IMR-90 (cell line): ENCODE measurements at regions not wholly inside any gene's neighbourhood (a gene's known extent, or its start where the extent isn't known, plus 50 kb on each side); places are given as distances from the start of the nearest gene placed in this dataset.

ENCODE experiments used
- ATAC-seq: fragments of 200-7000 bp; cut with Tn5 transposase; 2 replicates; pipeline ENCODE4 v1.9.1; 2020; ENCODE audit warnings: low read depth, mild to moderate bottlenecking, moderate library complexity
- BruUV-seq: library from RNA; stranded (reverse); fragments of 400-500 nt; replicated peaks from 2 replicates; lab custom pipeline; 2021; lab: Mats Ljungman, UMichigan
- CTCF ChIA-PET: fragments of 300-600 bp; formaldehyde crosslinking; extraction: SDS; loops from one replicate; lab custom pipeline; 2021; ENCODE audit warnings: antibody characterized with exemption; lab: Yijun Ruan, JAX
- POLR2A ChIA-PET: fragments of 300-600 bp; sonication (Branson Sonifier 250); formaldehyde crosslinking; loops from one replicate; lab custom pipeline; 2022; ENCODE audit warnings: antibody characterized with exemption; ENCODE audit not compliant: unreplicated experiment; lab: Charles Lee
- DNase-seq: peaks from one replicate; pipeline ENCODE4 v3.0.0; 2013
- H2AFZ ChIP-seq: replicated peaks from 2 replicates; pipeline ENCODE3; 2013; ENCODE audit warnings: low read length, mild to moderate bottlenecking; ENCODE audit not compliant: poor library complexity
- H2AK5ac ChIP-seq: 2 replicates; pipeline ENCODE4 v1.6.1; 2013; ENCODE audit warnings: low read depth, low read length, inconsistent platforms
- H2AK9ac ChIP-seq: replicated peaks from 2 replicates; pipeline ENCODE3; 2013; ENCODE audit warnings: mild to moderate bottlenecking, low read depth, low read length, moderate library complexity; ENCODE audit not compliant: poor library complexity
- H2BK120ac ChIP-seq: 2 replicates; pipeline ENCODE4 v1.6.1; 2013; ENCODE audit warnings: low read depth, low read length, inconsistent platforms
- H2BK15ac ChIP-seq: 3 replicates; pipeline ENCODE4 v1.6.1; 2013; ENCODE audit warnings: low read depth, low read length, inconsistent platforms
- H2BK20ac ChIP-seq: 2 replicates; pipeline ENCODE4 v1.6.1; 2013; ENCODE audit warnings: low read depth, mild to moderate bottlenecking, inconsistent platforms, low read length, moderate library complexity
- H2BK5ac ChIP-seq: 2 replicates; pipeline ENCODE4 v1.6.1; 2013; ENCODE audit warnings: mild to moderate bottlenecking, low read depth, low read length, inconsistent platforms; ENCODE audit not compliant: poor library complexity, severe bottlenecking
- H3K14ac ChIP-seq: replicated peaks from 2 replicates; pipeline ENCODE4 v1.6.1; 2013; ENCODE audit warnings: low read depth, low read length, inconsistent platforms
- H3K18ac ChIP-seq: 2 replicates; pipeline ENCODE4 v1.6.1; 2013; ENCODE audit warnings: low read depth, low read length, control low read depth
- H3K23ac ChIP-seq: 2 replicates; pipeline ENCODE4 v1.6.1; 2013; ENCODE audit warnings: low read depth, low read length, inconsistent platforms
- H3K27ac ChIP-seq: 2 replicates; pipeline ENCODE4 v1.5.1; 2013; ENCODE audit warnings: mild to moderate bottlenecking, control low read depth, low read length; ENCODE audit not compliant: insufficient read depth
- H3K27me3 ChIP-seq: 2 replicates; pipeline ENCODE4 v1.6.1; 2013; ENCODE audit warnings: low read length; ENCODE audit not compliant: control insufficient read depth, insufficient read depth
- H3K36me3 ChIP-seq: 2 replicates; pipeline ENCODE4 v1.6.1; 2013; ENCODE audit warnings: low read length, mixed read lengths; ENCODE audit not compliant: control insufficient read depth, insufficient read depth
- H3K4ac ChIP-seq: 2 replicates; pipeline ENCODE4 v1.6.1; 2013; ENCODE audit warnings: low read depth, low read length, inconsistent platforms
- H3K4me1 ChIP-seq: 2 replicates; pipeline ENCODE4 v1.6.1; 2013; ENCODE audit warnings: low read length, mixed read lengths; ENCODE audit not compliant: control insufficient read depth, insufficient read depth
- H3K4me2 ChIP-seq: 2 replicates; pipeline ENCODE4 v1.6.1; 2013; ENCODE audit warnings: low read depth, mild to moderate bottlenecking, control low read depth, low read length, moderate library complexity
- H3K4me3 ChIP-seq: 2 replicates; pipeline ENCODE4 v1.5.1; 2013; ENCODE audit warnings: low read depth, mild to moderate bottlenecking, control low read depth, low read length, moderate library complexity; ENCODE audit not compliant: insufficient read depth
- H3K56ac ChIP-seq: 2 replicates; pipeline ENCODE4 v1.6.1; 2013; ENCODE audit warnings: low read length, inconsistent platforms; ENCODE audit not compliant: insufficient read depth; ENCODE audit errors: extremely low read depth
- H3K79me1 ChIP-seq, 2 experiments: 2 replicates each; pipeline ENCODE4 v1.6.1; 2013; ENCODE audit warnings: low read length in 2 of 2, inconsistent platforms in 1 of 2, low read depth in 1 of 2
- H3K9ac ChIP-seq: 2 replicates; pipeline ENCODE4 v1.6.1; 2013; ENCODE audit warnings: low read depth, low read length, control low read depth
- H3K9me1 ChIP-seq: 2 replicates; pipeline ENCODE4 v1.6.1; 2013; ENCODE audit warnings: low read length, inconsistent platforms; ENCODE audit not compliant: insufficient read depth
- H3K9me3 ChIP-seq: 2 replicates; pipeline ENCODE4 v1.6.1; 2013; ENCODE audit warnings: low read length; ENCODE audit not compliant: control insufficient read depth, insufficient read depth
- H4K20me1 ChIP-seq: 2 replicates; pipeline ENCODE4 v1.6.1; 2013; ENCODE audit warnings: low read length, inconsistent platforms; ENCODE audit not compliant: insufficient read depth
- H4K5ac ChIP-seq: 2 replicates; pipeline ENCODE4 v1.6.1; 2013; ENCODE audit warnings: mild to moderate bottlenecking, low read depth, low read length, control low read depth
- H4K8ac ChIP-seq, 2 experiments: 2 replicates each; pipeline ENCODE4 v1.6.1; 2013; ENCODE audit warnings: low read depth in 2 of 2, low read length in 2 of 2, control low read depth in 1 of 2, inconsistent platforms in 1 of 2
- H4K91ac ChIP-seq: 2 replicates; pipeline ENCODE4 v1.6.1; 2013; ENCODE audit warnings: low read depth, low read length, inconsistent platforms; ENCODE audit not compliant: insufficient read depth
- BHLHE40 ChIP-seq: fragments of 150-350 bp; IDR thresholded peaks from 2 replicates; pipeline ENCODE4 v1.6.1; 2016; ENCODE audit warnings: mild to moderate bottlenecking, low read depth, low read length
- CEBPB ChIP-seq: IDR thresholded peaks from 2 replicates; pipeline ENCODE4 v1.6.1; 2012; ENCODE audit warnings: low read depth, low read length, improper control_type of control experiment
- CHD1 ChIP-seq: IDR thresholded peaks from 2 replicates; pipeline ENCODE4 v1.6.1; 2012; ENCODE audit warnings: low read depth, low read length, improper control_type of control experiment
- FOS ChIP-seq: fragments of 150-350 bp; IDR thresholded peaks from 2 replicates; pipeline ENCODE4 v1.6.1; 2016; ENCODE audit warnings: low read depth, low read length
- MAFK ChIP-seq: IDR thresholded peaks from 2 replicates; pipeline ENCODE4 v1.6.1; 2012; ENCODE audit warnings: low read depth, low read length, improper control_type of control experiment
- MAZ ChIP-seq: IDR thresholded peaks from 2 replicates; pipeline ENCODE4 v1.6.1; 2012; ENCODE audit warnings: low read depth, mild to moderate bottlenecking, low read length, improper control_type of control experiment, moderate library complexity, borderline replicate concordance
- MXI1 ChIP-seq: IDR thresholded peaks from 2 replicates; pipeline ENCODE4 v1.6.1; 2012; ENCODE audit warnings: low read depth, mild to moderate bottlenecking, low read length, moderate library complexity, borderline replicate concordance
- POLR2A ChIP-seq: IDR thresholded peaks from 2 replicates; pipeline ENCODE4 v1.6.1; 2012; ENCODE audit warnings: mild to moderate bottlenecking, low read depth, low read length
- RCOR1 ChIP-seq: IDR thresholded peaks from 2 replicates; pipeline ENCODE4 v1.6.1; 2012; ENCODE audit warnings: mild to moderate bottlenecking, low read length, improper control_type of control experiment; ENCODE audit not compliant: insufficient replicate concordance
- SMC3 ChIP-seq: fragments of 150-350 bp; IDR thresholded peaks from 2 replicates; pipeline ENCODE4 v1.6.1; 2016; ENCODE audit warnings: low read depth, mild to moderate bottlenecking, antibody characterized with exemption, low read length, moderate library complexity
- WGBS, 2 experiments: methylation state at CpG; one replicate each; pipeline versions ENCODE4 v1.1.5 to v1.1.7; 2013; ENCODE audit warnings: missing lambda C conversion rate in 2 of 2; ENCODE audit not compliant: insufficient read length in 1 of 2; ENCODE audit errors: extremely low coverage in 2 of 2; 5-methylcytosine and 5-hydroxymethylcytosine counted together
- dilution Hi-C: fragments of 300-500 bp; cut with HindIII; formaldehyde crosslinking; loops from one replicate; pipeline ENCODE4 v1.14.3; 2018; ENCODE audit warnings: low sequenced_read_pairs; ENCODE audit not compliant: unreplicated experiment
- in situ Hi-C: fragments of 300-500 bp; cut with MboI; formaldehyde crosslinking; loops from 3 replicates; pipeline ENCODE4 v1.14.3; 2019; ENCODE audit warnings: low sequenced_read_pairs, inconsistent platforms, mixed read lengths
- intact Hi-C: fragments of 100-400 bp; cut with micrococcal nuclease; formaldehyde crosslinking; loops from 2 replicates; pipeline ENCODE4 v1.10.0; 2022
- TF ChIP-seq, protein P1 (sequence below): fragments of 150-350 bp; IDR thresholded peaks from 2 replicates; pipeline ENCODE4 v1.6.1; 2017; ENCODE audit warnings: mild to moderate bottlenecking, antibody characterized with exemption, low read length, low read depth
- TF ChIP-seq, protein P2 (sequence below): conservative IDR thresholded peaks from 2 replicates; pipeline ENCODE4 v1.5.1; 2012; ENCODE audit warnings: mild to moderate bottlenecking, low read depth, low read length, improper control_type of control experiment
- TF ChIP-seq, protein P3 (sequence below): fragments of 150-350 bp; IDR thresholded peaks from 2 replicates; pipeline ENCODE4 v1.6.1; 2016; ENCODE audit warnings: low read depth, mild to moderate bottlenecking, low read length, moderate library complexity, borderline replicate concordance

DNA sequence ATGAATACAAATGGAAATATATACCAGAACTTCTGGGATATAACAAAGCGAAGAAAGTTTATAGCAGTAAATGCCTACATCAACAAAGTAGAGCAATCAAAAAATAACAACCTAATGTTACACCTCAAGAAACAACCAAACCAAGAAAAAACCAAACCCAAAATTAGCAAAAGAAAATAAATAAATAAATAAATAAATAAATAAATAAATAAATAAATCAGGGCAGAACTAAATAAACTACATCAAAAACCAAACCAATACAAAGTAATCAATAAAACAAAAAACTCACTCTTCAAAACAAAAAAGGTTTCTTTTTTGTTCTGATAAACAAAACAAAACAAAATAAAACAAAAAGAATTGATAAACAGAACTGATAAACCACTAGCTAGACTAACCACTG lies 88.4 kb upstream of the SPIN4 start:
- no peak for ATAC-seq
- Histone ChIP-seq H2AK9ac (no peak overlapping the region), H3K4me3 (no peak overlapping the region), H3K14ac (no peak overlapping the region), H3K27ac (no peak overlapping the region), H3K9me1 (no peaks in the 10 kb centered on the region; the same call in 1 of the 2 replicates), H3K18ac (no peak overlapping the region), H3K9me3 (no peaks in the 10 kb centered on the region), H4K8ac (no peak overlapping the region), H2BK120ac (no peak overlapping the region), H4K91ac (no peak overlapping the region), H3K23ac (no peak overlapping the region), H2BK20ac (no peak overlapping the region), H2BK15ac (no peak overlapping the region), H4K20me1 (no peaks in the 10 kb centered on the region), H2BK5ac (no peak overlapping the region), H3K79me1 (no peaks in the 10 kb centered on the region; a peak in 1 of 4 replicates), H4K5ac (no peak overlapping the region), H3K4me2 (no peak overlapping the region), H3K56ac (no peak overlapping the region), H3K27me3 (no peaks in the 10 kb centered on the region), H3K36me3 (no peaks in the 10 kb centered on the region), H3K4me1 (no peaks in the 10 kb centered on the region), H3K4ac (no peak overlapping the region), H2AK5ac (no peak overlapping the region), H2AFZ (no peak overlapping the region), H3K9ac (no peak overlapping the region)
- BruUV-seq: no TSS peak
- DNase-seq: no peak
- WGBS, 2 experiments: no CpG with 5 or more reads among the region's 1 CpG
- POLR2A ChIA-PET: no interaction called here
- in situ Hi-C loops: no loop called here
- dilution Hi-C loops: no loop called here
- no peak for TF ChIP-seq CHD1
- TF ChIP-seq MXI1: no peak
- TF ChIP-seq, protein P1, sequence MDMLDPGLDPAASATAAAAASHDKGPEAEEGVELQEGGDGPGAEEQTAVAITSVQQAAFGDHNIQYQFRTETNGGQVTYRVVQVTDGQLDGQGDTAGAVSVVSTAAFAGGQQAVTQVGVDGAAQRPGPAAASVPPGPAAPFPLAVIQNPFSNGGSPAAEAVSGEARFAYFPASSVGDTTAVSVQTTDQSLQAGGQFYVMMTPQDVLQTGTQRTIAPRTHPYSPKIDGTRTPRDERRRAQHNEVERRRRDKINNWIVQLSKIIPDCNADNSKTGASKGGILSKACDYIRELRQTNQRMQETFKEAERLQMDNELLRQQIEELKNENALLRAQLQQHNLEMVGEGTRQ: no peak
- no peak for TF ChIP-seq POLR2A
- TF ChIP-seq, protein P2, sequence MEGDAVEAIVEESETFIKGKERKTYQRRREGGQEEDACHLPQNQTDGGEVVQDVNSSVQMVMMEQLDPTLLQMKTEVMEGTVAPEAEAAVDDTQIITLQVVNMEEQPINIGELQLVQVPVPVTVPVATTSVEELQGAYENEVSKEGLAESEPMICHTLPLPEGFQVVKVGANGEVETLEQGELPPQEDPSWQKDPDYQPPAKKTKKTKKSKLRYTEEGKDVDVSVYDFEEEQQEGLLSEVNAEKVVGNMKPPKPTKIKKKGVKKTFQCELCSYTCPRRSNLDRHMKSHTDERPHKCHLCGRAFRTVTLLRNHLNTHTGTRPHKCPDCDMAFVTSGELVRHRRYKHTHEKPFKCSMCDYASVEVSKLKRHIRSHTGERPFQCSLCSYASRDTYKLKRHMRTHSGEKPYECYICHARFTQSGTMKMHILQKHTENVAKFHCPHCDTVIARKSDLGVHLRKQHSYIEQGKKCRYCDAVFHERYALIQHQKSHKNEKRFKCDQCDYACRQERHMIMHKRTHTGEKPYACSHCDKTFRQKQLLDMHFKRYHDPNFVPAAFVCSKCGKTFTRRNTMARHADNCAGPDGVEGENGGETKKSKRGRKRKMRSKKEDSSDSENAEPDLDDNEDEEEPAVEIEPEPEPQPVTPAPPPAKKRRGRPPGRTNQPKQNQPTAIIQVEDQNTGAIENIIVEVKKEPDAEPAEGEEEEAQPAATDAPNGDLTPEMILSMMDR: no peak
- no peak for TF ChIP-seq RCOR1
- no peak for TF ChIP-seq SMC3
- TF ChIP-seq CEBPB: no peak
- TF ChIP-seq BHLHE40: no peak
- TF ChIP-seq MAFK: no peak
- TF ChIP-seq, protein P3, sequence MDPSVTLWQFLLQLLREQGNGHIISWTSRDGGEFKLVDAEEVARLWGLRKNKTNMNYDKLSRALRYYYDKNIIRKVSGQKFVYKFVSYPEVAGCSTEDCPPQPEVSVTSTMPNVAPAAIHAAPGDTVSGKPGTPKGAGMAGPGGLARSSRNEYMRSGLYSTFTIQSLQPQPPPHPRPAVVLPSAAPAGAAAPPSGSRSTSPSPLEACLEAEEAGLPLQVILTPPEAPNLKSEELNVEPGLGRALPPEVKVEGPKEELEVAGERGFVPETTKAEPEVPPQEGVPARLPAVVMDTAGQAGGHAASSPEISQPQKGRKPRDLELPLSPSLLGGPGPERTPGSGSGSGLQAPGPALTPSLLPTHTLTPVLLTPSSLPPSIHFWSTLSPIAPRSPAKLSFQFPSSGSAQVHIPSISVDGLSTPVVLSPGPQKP: no peak
- no peak for TF ChIP-seq FOS
- TF ChIP-seq MAZ: no peak
- CTCF ChIA-PET: no interaction called here
- intact Hi-C loops: loop anchor here (10.0 kb wide), 1 partner anchor 75 kb away; no protein-coding TSS in a partner anchor
